ENCODE measurements at regions not wholly inside any gene's neighbourhood (a gene's known extent, or its start where the extent isn't known, plus 50 kb on each side); places are given as distances from the start of the nearest gene placed in this dataset.

DNA sequence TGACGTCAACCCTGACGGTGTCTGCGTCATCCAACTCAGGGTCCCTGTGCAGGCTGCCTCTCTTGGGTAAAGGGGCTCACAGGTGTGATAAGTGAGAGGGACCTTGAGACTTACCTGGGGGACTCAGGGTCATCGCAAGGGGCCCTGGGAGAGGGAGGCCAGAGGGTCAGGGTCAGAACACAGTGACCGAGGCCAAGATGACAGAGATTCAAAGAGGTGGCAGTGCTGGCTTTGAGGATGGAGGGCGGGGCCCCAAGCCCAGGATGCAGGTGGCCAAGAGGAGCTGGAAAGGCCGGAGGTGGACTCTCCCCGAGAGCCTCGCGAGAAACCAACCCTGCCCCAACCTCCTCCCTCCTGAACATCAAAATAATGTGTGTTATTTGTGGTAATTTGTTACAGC is 165.2 kb upstream of the PPP2R2D start:
- Histone ChIP-seq H3K27me3 (ENCODE audit: insufficient read depth, low read depth, low read length) (no peaks in the 10 kb centered on the region), H3K4me3 (ENCODE audit: low read length) (no peak overlapping the region), H4K20me1 (ENCODE audit: insufficient read depth) (no peaks in the 10 kb centered on the region), H3K36me3 (ENCODE audit: insufficient read depth, low read length) (no peaks in the 10 kb centered on the region), H3K9me3 (ENCODE audit: low read length) (peaks cover 14% of the 10 kb centered on the region), H3K4me2 (ENCODE audit: low read length) (no peak overlapping the region), H3K9ac (ENCODE audit: low read length) (no peak overlapping the region), H3K9me2 (ENCODE audit: insufficient read depth, low read length) (no peaks in the 10 kb centered on the region), H3K27ac (ENCODE audit: low read length) (no peak overlapping the region), H3F3A (ENCODE audit: insufficient read depth, low read length, poor library complexity, severe bottlenecking) (no peaks in the 10 kb centered on the region), H3K79me2 (replicated peaks; ENCODE audit: insufficient read depth, low read length) (no peaks in the 10 kb centered on the region), H2AFZ (ENCODE audit: low read depth, low read length) (no peak overlapping the region)
- TF ChIP-seq EP300 (conservative IDR thresholded peaks at IDR 0.05; ENCODE audit: poor library complexity, severe bottlenecking) = no peak
- TF ChIP-seq TAF1 (IDR thresholded peaks at IDR 0.05; ENCODE audit: low read depth) = no peak
- TF ChIP-seq MXI1 (conservative IDR thresholded peaks at IDR 0.05; ENCODE audit: poor library complexity, severe bottlenecking) = no peak
- TF ChIP-seq EZH2 (IDR thresholded peaks at IDR 0.05; ENCODE audit: borderline replicate concordance, insufficient read depth, low read length, poor library complexity, severe bottlenecking) = no peak
- TF ChIP-seq, protein P1, sequence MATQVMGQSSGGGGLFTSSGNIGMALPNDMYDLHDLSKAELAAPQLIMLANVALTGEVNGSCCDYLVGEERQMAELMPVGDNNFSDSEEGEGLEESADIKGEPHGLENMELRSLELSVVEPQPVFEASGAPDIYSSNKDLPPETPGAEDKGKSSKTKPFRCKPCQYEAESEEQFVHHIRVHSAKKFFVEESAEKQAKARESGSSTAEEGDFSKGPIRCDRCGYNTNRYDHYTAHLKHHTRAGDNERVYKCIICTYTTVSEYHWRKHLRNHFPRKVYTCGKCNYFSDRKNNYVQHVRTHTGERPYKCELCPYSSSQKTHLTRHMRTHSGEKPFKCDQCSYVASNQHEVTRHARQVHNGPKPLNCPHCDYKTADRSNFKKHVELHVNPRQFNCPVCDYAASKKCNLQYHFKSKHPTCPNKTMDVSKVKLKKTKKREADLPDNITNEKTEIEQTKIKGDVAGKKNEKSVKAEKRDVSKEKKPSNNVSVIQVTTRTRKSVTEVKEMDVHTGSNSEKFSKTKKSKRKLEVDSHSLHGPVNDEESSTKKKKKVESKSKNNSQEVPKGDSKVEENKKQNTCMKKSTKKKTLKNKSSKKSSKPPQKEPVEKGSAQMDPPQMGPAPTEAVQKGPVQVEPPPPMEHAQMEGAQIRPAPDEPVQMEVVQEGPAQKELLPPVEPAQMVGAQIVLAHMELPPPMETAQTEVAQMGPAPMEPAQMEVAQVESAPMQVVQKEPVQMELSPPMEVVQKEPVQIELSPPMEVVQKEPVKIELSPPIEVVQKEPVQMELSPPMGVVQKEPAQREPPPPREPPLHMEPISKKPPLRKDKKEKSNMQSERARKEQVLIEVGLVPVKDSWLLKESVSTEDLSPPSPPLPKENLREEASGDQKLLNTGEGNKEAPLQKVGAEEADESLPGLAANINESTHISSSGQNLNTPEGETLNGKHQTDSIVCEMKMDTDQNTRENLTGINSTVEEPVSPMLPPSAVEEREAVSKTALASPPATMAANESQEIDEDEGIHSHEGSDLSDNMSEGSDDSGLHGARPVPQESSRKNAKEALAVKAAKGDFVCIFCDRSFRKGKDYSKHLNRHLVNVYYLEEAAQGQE (IDR thresholded peaks at IDR 0.05; ENCODE audit: borderline replicate concordance) = no peak
- TF ChIP-seq POLR2AphosphoS5 (IDR thresholded peaks at IDR 0.05) = no peak
- TF ChIP-seq RAD21 (conservative IDR thresholded peaks at IDR 0.05) = no peak
- TF ChIP-seq, protein P2, sequence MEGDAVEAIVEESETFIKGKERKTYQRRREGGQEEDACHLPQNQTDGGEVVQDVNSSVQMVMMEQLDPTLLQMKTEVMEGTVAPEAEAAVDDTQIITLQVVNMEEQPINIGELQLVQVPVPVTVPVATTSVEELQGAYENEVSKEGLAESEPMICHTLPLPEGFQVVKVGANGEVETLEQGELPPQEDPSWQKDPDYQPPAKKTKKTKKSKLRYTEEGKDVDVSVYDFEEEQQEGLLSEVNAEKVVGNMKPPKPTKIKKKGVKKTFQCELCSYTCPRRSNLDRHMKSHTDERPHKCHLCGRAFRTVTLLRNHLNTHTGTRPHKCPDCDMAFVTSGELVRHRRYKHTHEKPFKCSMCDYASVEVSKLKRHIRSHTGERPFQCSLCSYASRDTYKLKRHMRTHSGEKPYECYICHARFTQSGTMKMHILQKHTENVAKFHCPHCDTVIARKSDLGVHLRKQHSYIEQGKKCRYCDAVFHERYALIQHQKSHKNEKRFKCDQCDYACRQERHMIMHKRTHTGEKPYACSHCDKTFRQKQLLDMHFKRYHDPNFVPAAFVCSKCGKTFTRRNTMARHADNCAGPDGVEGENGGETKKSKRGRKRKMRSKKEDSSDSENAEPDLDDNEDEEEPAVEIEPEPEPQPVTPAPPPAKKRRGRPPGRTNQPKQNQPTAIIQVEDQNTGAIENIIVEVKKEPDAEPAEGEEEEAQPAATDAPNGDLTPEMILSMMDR (IDR thresholded peaks at IDR 0.05; ENCODE audit: poor library complexity, severe bottlenecking) = no peak
- no peak for TF ChIP-seq SMC3 (conservative IDR thresholded peaks at IDR 0.05; ENCODE audit: poor library complexity)

DNA sequence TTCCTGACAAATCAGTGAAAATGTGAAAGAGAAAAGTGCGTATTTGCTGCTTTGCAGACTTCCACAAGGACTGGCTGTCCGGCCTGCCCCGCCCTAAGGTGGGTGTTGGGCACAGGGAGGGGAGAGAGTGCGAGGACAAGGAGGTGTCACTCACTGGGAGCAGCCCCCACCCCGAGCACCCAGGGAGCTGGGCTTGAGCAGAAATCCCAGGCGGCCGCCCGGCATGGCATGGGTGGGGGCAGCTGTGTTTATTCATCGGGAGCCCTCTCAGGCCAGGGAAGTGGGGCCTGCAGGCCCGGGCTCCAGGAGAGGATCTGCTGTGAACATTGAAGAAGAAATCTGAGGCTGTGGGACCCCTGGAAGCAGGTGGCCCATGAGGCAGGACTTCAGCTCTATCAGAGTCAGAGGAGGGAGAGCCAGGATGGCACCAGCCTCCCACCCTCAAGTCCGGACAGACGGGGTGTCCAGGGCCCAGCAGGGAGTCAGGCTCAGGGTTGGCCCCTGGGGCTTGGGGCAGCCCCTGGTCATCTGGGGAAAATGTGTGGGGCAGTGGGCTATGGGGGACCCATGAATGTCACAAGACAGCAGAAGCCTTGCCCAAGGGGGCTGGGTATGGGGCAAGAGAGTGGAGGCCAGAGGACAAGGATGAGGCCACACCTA is 164.4 kb upstream of the PPP2R2D start:
- TF ChIP-seq, protein P2 (IDR thresholded peaks at IDR 0.05; ENCODE audit: poor library complexity, severe bottlenecking) = no peak
- TF ChIP-seq EP300 (conservative IDR thresholded peaks at IDR 0.05; ENCODE audit: poor library complexity, severe bottlenecking) = no peak
- TF ChIP-seq POLR2AphosphoS5 (IDR thresholded peaks at IDR 0.05) = no peak
- no peak for TF ChIP-seq MXI1 (conservative IDR thresholded peaks at IDR 0.05; ENCODE audit: poor library complexity, severe bottlenecking)
- TF ChIP-seq, protein P1 (IDR thresholded peaks at IDR 0.05; ENCODE audit: borderline replicate concordance) = no peak
- no peak for TF ChIP-seq SMC3 (conservative IDR thresholded peaks at IDR 0.05; ENCODE audit: poor library complexity)
- TF ChIP-seq TAF1 (IDR thresholded peaks at IDR 0.05; ENCODE audit: low read depth) = no peak
- no peak for TF ChIP-seq RAD21 (conservative IDR thresholded peaks at IDR 0.05)
- no peak for TF ChIP-seq EZH2 (IDR thresholded peaks at IDR 0.05; ENCODE audit: borderline replicate concordance, insufficient read depth, low read length, poor library complexity, severe bottlenecking)
- Histone ChIP-seq H2AFZ (ENCODE audit: low read depth, low read length) (no peak overlapping the region), H3K27me3 (ENCODE audit: insufficient read depth, low read depth, low read length) (no peaks in the 10 kb centered on the region), H3K4me3 (ENCODE audit: low read length) (no peak overlapping the region), H3K27ac (ENCODE audit: low read length) (no peak overlapping the region), H3F3A (ENCODE audit: insufficient read depth, low read length, poor library complexity, severe bottlenecking) (no peaks in the 10 kb centered on the region), H3K79me2 (replicated peaks; ENCODE audit: insufficient read depth, low read length) (no peaks in the 10 kb centered on the region), H3K9ac (ENCODE audit: low read length) (no peak overlapping the region), H3K9me2 (ENCODE audit: insufficient read depth, low read length) (no peaks in the 10 kb centered on the region), H3K36me3 (ENCODE audit: insufficient read depth, low read length) (no peaks in the 10 kb centered on the region), H4K20me1 (ENCODE audit: insufficient read depth) (no peaks in the 10 kb centered on the region), H3K4me2 (ENCODE audit: low read length) (no peak overlapping the region), H3K9me3 (ENCODE audit: low read length) (peaks cover 14% of the 10 kb centered on the region)
